GM19455 (cell line): ENCODE measurements at regions not wholly inside any gene's neighbourhood (a gene's known extent, or its start where the extent isn't known, plus 50 kb on each side); places are given as distances from the start of the nearest gene placed in this dataset.
"Not testable (repeated sequence)": the region's sequence is repeated elsewhere in the genome, so short reads cannot be mapped to it uniquely, and the experiment has no call there.

ENCODE experiments used
- ATAC-seq: cut with Tn5 transposase; IDR thresholded peaks from one replicate; pipeline ENCODE4 v1.9.1; 2021; ENCODE audit not compliant: unreplicated experiment

DNA sequence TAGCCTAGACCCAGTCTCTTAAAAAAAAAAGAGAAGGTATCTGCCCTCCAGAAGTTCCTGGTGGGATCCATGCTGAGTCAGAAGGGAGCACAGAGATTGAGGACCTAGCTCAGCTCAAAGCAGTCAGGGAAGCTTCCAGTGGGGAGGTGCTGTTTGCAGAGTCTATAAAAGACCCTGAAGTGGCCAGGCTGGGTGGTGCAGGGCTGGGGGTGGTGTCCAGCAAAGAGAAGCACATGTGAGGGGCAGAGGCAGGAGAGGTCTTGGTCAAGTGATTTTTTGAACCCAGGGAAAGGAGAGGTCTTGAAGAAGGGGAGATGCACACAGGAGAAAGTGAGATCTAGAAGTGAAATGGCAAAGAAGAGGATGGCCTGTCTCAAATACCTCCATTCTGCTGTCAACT lies 130.4 kb upstream of the PODXL start:
- ATAC-seq = no peak

DNA sequence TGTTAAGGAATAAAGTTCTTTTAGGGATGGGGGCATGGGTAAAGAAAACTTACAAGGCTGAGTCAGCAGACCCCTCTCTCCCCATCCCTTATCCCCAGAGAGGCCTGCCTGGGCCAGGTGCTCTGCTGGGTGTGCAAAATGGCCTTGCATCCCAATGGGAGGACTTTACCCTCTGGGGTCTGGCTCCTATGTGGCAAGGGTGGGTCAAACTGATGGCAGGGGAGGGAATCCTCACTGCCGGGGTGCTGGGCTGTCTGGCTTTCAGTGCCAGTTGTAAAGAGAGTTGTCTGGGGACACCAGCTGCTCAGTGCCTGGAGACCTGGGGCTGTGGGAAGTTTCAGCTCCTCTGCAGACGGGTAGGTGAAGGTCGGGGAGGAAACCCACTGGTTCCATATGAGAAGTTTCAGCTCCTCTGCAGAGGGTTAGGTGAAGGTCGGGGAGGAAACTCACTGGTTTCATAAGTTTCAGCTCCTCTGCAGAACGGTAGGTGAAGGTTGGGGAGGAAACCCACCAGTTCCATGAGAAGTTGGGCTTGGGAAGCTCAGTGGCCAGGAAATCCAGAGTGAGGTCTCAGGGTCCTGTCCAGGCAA lies 127.2 kb upstream of the PODXL start:
- ATAC-seq = no peak

DNA sequence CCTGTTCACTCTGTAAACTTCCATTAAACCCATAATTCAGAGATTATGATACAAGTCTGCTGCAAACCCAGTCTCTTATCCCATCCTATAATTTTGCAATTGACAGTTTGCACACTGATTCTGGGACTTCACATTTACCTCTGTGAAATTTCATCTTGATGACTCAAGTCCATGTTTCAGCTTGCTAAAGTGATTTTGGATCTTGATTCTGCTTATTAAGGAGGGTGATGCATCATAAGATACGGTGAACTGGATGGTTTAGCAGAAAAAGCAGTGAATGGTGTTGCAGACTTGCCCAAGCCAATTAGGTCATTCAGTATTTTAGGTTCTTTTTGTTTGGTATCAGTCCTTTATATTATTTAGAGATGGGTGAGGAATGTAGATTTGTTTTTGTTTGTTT lies 125.5 kb upstream of the PODXL start:
- no peak for ATAC-seq

DNA sequence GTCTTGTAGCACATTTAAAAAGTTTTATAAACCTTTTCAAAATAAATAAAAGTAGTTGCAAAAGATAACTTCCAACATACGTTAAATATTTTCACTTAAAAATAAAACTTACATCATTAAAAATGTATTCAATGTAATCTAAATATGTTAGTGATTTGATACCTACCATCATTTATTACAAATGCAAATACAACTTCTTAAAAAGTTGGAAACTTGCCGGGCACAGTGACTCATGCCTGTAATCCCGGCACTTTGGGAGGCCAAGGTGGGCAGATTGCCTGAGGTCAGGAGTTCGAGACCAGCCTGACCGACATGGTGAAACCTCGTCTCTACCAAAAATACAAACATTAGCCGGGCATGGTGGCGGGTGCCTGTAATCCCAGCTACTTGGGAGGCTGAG lies 122.6 kb upstream of the PODXL start:
- not testable (repeated sequence) for ATAC-seq

DNA sequence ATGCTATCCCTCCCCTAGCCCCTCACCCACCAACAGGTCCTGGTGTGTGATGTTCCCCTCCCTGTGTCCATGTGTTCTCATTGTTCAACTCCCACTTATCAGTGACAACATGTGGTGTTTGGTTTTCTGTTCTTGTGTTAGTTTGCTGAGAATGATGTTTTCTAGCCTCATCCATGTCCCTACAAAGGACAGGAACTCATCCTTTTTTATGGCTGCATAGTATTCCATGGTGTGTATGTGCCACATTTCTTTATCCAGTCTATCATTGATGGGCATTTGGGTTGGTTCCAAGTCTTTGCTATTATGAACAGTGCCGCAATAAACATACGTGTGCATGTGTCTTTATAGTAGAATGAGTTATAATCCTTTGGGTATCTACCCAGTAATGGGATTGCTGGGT lies 120.4 kb upstream of the PODXL start:
- ATAC-seq = not testable (repeated sequence)

DNA sequence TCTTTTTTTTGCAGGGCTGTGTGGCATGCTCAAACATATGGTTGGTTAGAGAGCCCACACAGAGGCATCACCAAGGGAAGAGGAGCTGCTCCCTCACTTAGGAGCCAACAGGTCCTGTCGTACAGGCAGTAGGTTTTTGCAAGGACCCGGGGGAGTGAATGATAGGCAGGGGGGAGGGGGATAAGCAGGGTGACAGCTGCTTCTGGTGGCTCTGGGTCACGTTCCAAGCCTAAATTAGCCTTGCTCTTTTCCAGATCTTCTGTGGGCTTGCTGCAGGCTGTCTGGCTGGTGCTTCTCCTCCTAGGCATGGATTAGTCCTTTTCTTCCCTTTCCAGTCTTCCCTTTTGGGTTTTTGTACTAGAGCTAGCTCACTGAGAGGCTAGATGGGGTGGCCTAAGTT lies 117.7 kb upstream of the PODXL start:
- ATAC-seq = no peak

DNA sequence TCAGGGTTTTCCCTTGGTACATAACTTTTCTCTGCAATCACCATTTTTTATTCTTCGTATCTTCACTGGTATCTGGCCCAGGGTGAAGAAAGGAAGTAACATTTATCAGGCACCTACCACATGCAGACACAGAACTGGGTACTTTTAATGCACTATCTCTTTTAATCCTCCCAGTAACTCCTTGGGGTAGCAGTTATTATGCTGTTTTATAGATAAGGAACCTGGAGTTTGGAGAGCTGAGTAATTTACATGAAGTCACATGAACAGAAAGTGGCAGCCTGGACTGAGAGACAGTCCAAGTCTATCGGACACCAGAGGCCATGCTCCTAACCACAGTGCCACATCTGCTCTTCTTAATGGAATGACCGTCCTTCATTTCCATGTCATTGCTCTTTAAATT lies 117.1 kb upstream of the PODXL start:
- no peak for ATAC-seq

DNA sequence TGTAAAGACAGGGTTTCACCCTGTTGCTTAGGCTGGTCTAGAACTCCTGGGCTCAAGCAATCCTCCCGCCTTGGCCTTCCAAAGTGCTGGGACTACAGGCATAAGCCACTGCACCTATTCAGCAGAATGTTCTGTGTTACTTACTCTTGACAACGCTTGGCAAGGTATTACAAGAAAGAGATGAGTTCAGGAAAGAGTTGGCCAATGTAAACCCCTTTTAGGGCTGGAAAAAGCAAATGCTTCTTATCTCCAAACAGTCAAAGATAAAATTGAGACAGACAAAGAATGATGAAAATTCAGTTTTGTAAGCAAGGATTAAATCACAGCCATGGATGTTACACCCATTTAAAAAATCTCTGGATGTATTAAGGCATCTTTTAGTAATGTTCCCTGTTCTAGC lies 114.0 kb upstream of the PODXL start:
- ATAC-seq = no peak

DNA sequence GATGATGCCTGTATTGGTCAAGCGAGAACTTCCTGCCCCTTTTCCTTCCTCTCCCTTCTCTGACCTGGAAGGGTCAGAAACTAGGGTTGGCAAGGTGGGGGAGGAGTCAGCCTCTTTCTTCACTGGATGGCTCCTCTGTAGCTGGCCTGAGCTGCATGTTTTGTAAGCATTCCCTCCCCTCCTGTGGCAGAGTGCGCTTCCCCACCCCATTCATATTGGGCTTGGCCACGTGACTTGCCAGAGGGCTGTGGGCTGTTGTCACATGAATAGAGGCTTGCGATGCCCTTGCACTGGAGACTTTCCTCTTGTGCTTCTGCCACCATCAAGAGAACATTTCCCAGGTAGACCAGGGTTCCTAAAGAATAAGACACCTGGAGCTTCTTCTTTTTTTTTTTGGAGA lies 111.3 kb upstream of the PODXL start:
- no peak for ATAC-seq

DNA sequence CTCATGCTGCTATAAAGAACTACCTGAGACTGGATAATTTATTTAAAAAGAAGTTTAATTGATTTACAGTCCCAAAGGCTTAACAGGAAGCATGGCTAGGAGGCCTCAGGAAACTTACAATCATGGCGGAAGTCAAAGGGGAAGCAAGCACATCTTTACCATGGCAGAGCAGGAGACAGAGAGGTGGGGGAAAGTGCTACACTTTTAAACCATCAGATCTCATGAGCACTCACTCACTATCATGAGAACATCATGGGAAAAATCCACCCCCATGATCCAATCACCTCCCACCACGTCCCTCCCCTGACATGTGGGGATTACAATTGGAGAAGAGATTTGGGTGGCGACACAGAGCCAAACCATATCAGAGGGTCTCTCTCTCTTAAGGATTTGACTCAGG lies 108.6 kb upstream of the PODXL start:
- ATAC-seq = no peak

DNA sequence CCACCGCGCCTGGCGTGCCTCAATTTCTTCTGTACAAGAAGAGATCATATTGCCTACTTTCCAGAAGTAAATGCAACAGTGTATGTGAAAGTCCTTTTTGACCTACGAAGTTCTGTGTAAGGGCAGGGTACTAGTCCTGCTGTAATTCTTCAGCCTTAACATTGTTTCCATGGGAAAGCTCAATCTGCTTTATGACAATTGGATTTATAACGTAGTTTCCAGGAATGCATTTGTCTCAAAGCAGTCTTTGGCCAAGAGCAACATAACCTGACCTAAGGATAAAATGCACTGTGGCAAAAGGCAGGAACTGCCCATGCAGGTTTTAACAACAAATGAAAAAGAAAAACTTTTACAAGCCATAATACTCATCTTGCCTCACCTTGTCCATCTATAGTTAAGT lies 108.1 kb upstream of the PODXL start:
- no peak for ATAC-seq

DNA sequence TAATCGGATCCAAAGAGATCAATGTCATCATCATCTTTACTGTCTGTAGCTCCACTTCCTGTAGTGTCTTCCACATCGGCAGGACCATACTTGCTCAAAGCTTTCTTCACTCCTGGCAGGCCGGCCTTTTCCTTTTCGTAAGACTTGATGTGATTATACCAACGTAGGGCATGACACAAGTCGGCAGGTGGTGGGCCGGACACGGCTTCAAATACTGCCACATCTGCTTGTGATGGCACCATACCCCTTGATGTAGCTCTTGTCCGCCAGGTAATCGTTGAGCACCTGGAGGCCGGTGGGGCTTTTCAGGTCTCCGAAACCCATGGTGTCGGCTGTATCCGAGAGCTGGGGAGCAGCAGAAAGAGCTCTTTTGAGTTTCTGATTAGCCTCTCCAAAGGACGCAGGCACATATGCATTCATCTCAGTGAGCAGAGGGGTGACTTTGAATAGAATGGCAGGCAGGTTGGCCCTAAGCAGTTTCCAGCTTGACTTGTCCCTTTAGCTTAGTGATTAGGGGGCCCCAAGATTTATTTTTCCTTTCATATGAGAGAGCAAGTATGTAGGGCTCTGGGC lies 106.0 kb upstream of the PODXL start:
- not testable (repeated sequence) for ATAC-seq

DNA sequence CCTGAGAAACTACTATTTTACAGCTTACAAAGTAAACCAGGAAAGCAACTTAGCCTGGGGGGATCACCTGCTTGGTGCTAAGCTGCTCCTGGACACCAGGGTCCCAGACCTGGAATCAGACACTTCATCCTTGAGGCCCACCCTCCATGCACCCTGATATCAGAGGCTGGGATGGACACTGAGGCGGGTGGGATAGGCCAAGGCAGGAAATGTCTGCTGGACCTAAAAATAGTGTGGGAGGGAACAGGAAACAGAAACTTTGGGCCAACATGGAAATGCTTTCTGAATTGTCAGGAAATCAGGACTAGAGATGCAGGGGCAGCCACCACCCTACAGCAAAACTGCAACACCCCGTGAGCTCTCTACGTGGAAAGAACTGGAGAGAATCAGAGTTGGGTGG lies 101.5 kb upstream of the PODXL start:
- ATAC-seq = no peak

DNA sequence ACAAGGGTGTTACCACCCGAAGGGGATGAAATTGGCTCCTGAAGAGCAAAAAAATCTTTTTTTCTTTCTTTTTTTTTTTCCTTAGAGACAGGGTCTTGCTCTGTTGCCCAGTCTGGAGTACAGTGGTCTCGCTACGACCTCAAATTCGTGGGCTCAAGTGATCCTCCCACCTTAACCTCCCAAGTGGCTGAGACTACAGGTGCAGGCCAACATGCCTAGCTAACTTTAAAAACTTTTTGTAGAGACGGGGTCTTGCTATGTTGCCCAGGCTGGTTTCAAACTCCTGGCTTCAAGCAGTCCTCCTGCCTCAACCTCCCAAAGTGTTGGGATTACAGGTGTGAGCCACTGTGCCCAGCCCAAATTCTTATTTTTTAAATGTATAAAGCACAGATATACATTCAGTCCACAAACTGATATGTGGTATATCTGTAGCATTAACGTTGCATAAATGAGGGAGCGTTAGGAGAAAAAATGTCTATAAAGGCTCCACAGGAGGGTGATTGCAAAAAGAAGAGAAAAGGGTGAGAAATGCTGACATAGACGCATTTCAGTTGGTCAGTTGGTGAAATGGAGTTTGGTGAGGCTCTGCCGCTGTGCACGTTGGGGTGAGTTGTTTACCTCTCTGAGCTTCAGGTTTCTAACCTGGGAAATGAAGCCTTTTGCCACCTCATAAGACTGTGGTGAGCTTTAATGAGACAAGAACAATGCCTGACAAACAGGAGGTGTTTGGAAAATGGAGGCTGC lies 100.7 kb upstream of the PODXL start:
- ATAC-seq = no peak

DNA sequence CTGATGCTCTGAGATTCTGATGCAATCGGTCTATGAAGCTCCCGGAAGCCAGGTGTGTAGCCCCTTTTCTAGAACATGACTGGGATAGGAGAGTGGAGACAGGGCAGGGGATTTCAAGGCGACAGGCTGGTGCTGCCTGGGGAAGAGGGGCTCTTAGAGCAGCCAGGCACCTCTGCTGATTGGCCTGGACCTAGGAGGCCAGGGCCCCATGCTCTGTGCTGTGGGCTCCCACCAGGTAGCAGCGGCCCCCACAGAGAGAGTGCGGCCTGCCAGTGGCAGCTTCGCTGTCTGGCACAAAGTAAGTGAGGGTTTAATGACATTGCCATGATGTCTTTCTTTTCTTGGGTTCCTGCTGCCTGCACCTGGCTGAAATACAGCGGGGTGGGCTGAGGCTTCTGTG lies 99.4 kb upstream of the PODXL start:
- no peak for ATAC-seq

DNA sequence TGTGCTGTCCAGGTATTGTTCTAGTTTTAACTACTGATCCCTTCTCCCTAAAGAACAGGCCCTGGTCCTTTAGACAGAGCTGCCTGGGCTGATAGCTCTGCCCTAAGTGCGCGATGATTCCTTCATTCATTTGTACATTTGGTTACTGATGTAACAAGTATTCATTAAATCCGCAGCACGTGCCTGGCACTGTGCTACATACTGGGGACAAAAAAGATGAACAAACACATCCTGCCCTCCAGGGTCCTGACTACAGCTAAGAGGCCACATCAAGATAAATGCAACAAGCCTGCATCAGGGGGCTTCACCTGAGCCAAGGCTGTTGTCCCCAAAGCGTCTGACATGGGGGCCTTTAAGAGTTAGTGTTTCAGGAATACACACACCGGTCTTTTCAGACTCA lies 99.0 kb upstream of the PODXL start:
- no peak for ATAC-seq

DNA sequence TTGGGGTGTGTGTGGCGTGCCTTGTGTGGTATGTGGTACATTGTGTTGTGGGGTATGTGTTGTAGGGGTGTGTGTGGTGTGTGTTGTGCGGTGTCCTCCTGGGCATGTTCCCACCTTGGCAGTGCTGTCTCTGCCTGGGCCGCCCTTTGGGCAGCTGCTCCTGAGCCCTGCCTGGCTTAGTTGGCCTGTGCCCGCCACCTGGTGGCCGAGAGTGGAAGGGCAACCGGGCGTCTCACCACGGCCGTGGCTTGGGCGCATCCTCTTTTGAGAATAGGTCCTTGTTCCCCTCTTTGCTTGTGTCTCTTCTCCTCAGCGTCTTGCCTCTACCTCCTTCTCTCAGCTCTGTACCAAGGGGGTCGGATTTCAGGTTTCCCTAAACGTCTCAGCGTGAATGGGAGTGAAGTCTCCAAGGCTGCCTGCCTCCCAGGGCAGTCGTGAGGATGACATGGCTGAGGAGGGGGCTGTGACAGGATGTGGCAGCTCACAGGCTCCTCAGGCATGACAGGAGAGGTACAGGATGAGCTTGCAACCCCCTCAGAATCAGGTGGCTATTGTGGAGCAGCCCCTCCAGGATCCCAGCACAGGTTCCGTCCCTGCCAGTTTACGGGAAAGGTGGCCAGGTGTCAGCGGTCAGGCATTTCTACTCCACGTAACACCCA lies 98.4 kb upstream of the PODXL start:
- peak; percentile 94 for ATAC-seq

DNA sequence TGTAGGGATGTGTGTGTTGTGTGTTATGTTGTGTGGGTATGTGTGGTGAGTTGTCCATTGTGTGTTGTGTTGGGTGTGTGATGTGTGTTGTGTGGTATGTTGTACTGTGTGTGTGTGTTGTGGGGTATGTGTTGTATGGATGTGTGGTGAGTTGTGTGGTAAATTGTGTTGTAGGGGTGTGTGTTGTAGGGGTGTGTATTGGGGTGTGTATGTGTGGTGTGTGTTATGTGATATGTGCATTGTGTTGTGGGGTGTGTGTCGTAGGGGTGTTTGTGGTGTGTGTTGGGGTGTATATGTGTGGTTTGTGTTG lies 97.8 kb upstream of the PODXL start:
- ATAC-seq = no peak

DNA sequence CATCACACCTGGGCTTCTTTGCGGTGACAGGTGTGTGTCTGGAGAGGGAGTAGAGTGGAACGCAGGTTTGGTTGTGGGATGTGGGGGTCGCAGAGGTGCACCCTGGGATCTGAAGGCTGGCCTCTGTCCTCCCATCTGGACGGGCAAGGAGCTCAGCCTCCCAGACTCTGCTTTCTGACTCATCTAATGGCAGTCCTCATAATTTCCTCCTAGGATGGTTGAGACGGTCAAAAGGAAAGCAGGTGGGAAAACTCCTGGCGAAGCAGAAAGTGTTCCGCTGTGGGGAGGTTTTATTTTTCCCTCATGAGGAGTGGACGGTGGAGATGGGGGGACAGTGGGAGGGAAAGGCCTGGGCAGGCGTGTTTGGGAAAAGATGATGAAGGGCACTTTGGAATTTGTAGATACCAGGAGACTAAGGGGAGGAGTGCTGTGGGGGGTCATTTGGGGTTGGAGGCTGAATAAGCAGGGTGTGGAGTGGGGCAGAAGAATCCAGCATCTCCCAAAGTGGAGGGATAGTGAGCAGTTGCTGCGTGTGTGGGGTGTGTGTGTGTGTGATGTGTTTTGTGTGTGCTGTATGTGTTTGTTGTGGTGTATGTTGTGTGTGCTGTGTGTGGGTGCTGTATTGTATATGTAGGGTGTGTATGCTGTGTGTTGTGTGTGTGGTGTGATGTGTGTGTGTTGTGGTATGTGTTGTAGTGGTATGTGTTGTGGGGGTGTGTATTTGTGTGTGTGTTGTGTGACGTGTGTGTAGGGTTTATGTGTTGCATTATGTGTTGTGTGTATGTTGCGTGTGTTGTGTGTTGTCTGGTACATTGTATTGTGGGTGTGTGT lies 97.2 kb upstream of the PODXL start:
- ATAC-seq = no peak

DNA sequence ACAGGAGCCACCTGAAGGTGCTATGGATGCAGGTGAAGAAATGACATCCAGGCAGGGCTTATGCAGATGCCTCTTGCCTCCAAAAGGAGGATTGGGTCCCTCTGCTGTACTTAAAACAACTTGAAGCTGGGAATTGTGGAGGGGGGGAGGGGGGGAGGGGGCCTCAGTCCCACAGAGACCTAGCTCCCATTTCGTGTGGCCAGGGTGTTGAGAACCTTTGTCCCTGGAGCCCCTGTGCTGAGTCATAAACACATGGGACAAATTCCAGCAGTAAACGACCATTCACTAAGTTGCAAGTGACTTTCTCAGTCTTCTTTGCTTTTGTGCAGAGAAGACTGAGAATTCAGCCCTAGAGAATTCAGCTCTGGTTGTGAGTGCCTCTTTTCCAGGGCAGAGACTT lies 96.5 kb upstream of the PODXL start:
- ATAC-seq = no peak

DNA sequence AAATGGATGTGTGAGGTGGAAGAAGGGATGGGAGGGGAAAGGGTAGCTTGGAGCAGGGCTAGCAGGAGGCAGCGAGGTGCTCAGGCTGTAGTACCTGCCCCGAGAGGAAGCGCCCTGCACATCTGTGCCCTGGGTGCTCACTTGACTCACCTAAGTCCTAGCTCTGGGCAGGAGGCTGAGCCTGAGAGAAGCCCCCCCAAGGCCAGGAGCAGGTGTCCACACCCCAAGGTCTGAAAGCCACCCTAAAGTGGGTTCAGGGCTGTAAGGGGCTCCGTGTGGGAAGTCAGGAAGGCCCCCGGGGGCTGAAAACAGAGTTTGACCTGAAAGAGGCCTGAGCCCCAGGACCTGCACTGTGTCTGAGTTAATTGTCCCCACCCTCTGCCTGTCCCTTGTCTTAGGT lies 95.8 kb upstream of the PODXL start:
- no peak for ATAC-seq

DNA sequence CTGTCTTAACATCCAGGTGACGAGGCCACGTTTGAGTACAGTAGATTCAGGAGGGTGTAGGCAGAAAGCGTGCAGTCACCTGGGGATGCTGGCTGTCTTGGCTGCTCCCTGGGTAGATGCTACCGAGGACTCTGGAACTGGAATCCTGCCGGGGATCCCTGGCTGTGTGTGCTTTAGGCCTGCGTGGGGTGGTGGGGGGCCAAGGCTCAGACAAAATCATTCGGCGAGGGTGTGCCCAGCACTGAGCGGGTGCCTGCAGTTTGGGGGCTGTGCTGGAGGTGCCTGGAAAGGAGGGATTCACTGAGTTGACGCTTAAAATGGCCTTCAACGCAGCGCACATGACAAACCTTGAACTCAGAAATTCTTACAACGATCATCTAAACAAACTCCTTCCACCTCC lies 93.5 kb upstream of the PODXL start:
- no peak for ATAC-seq
